ENCODE measurements at regions not wholly inside any gene's neighbourhood (a gene's known extent, or its start where the extent isn't known, plus 50 kb on each side); places are given as distances from the start of the nearest gene placed in this dataset.

GRCh38 chr2:181786371-181787228 is 104.9 kb upstream of the ITPRID2 start:
- TF ChIP-seq POLR2AphosphoS5 (IDR thresholded peaks at IDR 0.05; ENCODE audit: low read depth, low read length): no peak
- TF ChIP-seq TAF1 (IDR thresholded peaks at IDR 0.05; ENCODE audit: low read depth, low read length): no peak
- TF ChIP-seq POLR2A (IDR thresholded peaks at IDR 0.05; ENCODE audit: low read depth, low read length): no peak

Measured in GM12891 (cell line).